Breast epithelium (tissue), 3 donors: ENCODE measurements at regions not wholly inside any gene's neighbourhood (a gene's known extent, or its start where the extent isn't known, plus 50 kb on each side); places are given as distances from the start of the nearest gene placed in this dataset.

ENCODE experiments used
- CTCF ChIP-seq, 3 donors: fragments of 450-650 bp; IDR thresholded peaks; one replicate each; pipeline ENCODE4 v1.5.1; 2016 to 2017; ENCODE audit warnings: antibody characterized with exemption in 3 of 3, mild to moderate bottlenecking in 3 of 3, moderate library complexity in 3 of 3
- POLR2AphosphoS5 ChIP-seq, 3 donors: sonication (generic); formaldehyde crosslinking; IDR thresholded peaks; one replicate each; pipeline ENCODE4 v1.6.1; 2017; ENCODE audit warnings: antibody characterized with exemption in 3 of 3

- TF ChIP-seq CTCF (IDR thresholded peaks at IDR 0.05) (no peak), POLR2AphosphoS5 (IDR thresholded peaks at IDR 0.05) (no peak)
Observed at GRCh38 chr18:4765401-4765800, 310.3 kb upstream of the DLGAP1 start.
